Caco-2 (cell line): ENCODE measurements at regions not wholly inside any gene's neighbourhood (a gene's known extent, or its start where the extent isn't known, plus 50 kb on each side); places are given as distances from the start of the nearest gene placed in this dataset.
"Not testable (repeated sequence)": the region's sequence is repeated elsewhere in the genome, so short reads cannot be mapped to it uniquely, and the experiment has no call there.

Source experiments
- BruUV-seq: library from RNA; stranded (reverse); fragments of 400-500 nt; replicated peaks from 2 replicates; lab custom pipeline; 2021; lab: Mats Ljungman, UMichigan
- CTCF ChIA-PET: fragments of 300-600 bp; sonication (Branson Sonifier 250); formaldehyde crosslinking; loops from one replicate; lab custom pipeline; 2022; ENCODE audit warnings: antibody characterized with exemption; lab: Charles Lee
- POLR2A ChIA-PET: fragments of 300-600 bp; sonication (Branson Sonifier 250); formaldehyde crosslinking; loops from one replicate; lab custom pipeline; 2022; ENCODE audit warnings: antibody characterized with exemption; lab: Charles Lee
- DNase-seq, 2 experiments: peaks; one replicate each; pipeline versions ENCODE4 v3.0.0 to v3.0.0-alpha.2; 2020 to 2022
- H3K27me3 ChIP-seq: replicated peaks from 2 replicates; pipeline ENCODE4 v1.6.0; 2011; ENCODE audit warnings: low read length; ENCODE audit not compliant: control insufficient read depth, insufficient read depth
- H3K36me3 ChIP-seq: 2 replicates; pipeline ENCODE4 v1.5.1; 2011; ENCODE audit warnings: low read length; ENCODE audit not compliant: control insufficient read depth, insufficient read depth
- H3K4me1 ChIP-seq: fragments of 250-450 bp; sonication (Bioruptor Pico); 2 replicates; pipeline ENCODE4 v1.5.1; 2020; ENCODE audit warnings: mild to moderate bottlenecking
- H3K4me3 ChIP-seq: 2 replicates; pipeline ENCODE4 v1.5.1; 2011; ENCODE audit warnings: low read depth, mild to moderate bottlenecking, control low read depth, low read length
- H3K9me3 ChIP-seq: fragments of 250-450 bp; sonication (Bioruptor Pico); 2 replicates; pipeline ENCODE4 v1.5.1; 2020; ENCODE audit warnings: mild to moderate bottlenecking, moderate library complexity
- H3K27ac Mint-ChIP-seq: one replicate; pipeline ENCODE4 v1.8.0; 2022; ENCODE audit warnings: mixed read lengths; ENCODE audit not compliant: unreplicated experiment
- H3K27me3 Mint-ChIP-seq: one replicate; pipeline ENCODE4 v1.8.0; 2022; ENCODE audit warnings: mixed read lengths; ENCODE audit not compliant: insufficient read depth, unreplicated experiment
- H3K36me3 Mint-ChIP-seq: one replicate; pipeline ENCODE4 v1.8.0; 2022; ENCODE audit warnings: mild to moderate bottlenecking, mixed read lengths; ENCODE audit not compliant: insufficient read depth, unreplicated experiment
- H3K4me1 Mint-ChIP-seq: one replicate; pipeline ENCODE4 v1.8.0; 2022; ENCODE audit warnings: low read depth, mixed read lengths; ENCODE audit not compliant: unreplicated experiment
- H3K4me3 Mint-ChIP-seq: one replicate; pipeline ENCODE4 v1.8.0; 2022; ENCODE audit warnings: mild to moderate bottlenecking, moderate library complexity, mixed read lengths; ENCODE audit not compliant: unreplicated experiment
- H3K9me3 Mint-ChIP-seq: one replicate; pipeline ENCODE4 v1.8.0; 2022; ENCODE audit warnings: mixed read lengths; ENCODE audit not compliant: unreplicated experiment
- intact Hi-C: fragments of 100-400 bp; cut with micrococcal nuclease; formaldehyde crosslinking; loops from one replicate; pipeline ENCODE4 v1.10.0; 2022; ENCODE audit not compliant: unreplicated experiment
- TF ChIP-seq, protein P1 (sequence below), 2 experiments: fragments of 200-600 bp in 1 of 2; IDR thresholded peaks; 1 replicate in 1 of 2; 2 replicates in 1 of 2; pipeline versions ENCODE4 v1.5.1 to v1.8.0; 2011 to 2022; ENCODE audit warnings: antibody characterized with exemption in 1 of 2, control low read depth in 1 of 2, inconsistent platforms in 1 of 2, low read depth in 1 of 2, low read length in 1 of 2, mild to moderate bottlenecking in 1 of 2, moderate library complexity in 1 of 2; ENCODE audit not compliant: insufficient read depth in 1 of 2, severe bottlenecking in 1 of 2, unreplicated experiment in 1 of 2

- Histone ChIP-seq H3K4me1 (no peaks in the 10 kb centered on the region), H3K4me3 (no peak overlapping the region), H3K27me3 (no peaks in the 10 kb centered on the region), H3K36me3 (no peaks in the 10 kb centered on the region), H3K9me3 (no peaks in the 10 kb centered on the region)
- Mint-ChIP-seq H3K36me3 (no peaks in the 10 kb centered on the region), H3K27ac (no peak overlapping the region), H3K27me3 (peaks cover 5% of the 10 kb centered on the region), H3K4me1 (no peaks in the 10 kb centered on the region), H3K4me3 (no peak overlapping the region), H3K9me3 (no peaks in the 10 kb centered on the region)
- BruUV-seq, result no TSS peak
- TF ChIP-seq, protein P1, sequence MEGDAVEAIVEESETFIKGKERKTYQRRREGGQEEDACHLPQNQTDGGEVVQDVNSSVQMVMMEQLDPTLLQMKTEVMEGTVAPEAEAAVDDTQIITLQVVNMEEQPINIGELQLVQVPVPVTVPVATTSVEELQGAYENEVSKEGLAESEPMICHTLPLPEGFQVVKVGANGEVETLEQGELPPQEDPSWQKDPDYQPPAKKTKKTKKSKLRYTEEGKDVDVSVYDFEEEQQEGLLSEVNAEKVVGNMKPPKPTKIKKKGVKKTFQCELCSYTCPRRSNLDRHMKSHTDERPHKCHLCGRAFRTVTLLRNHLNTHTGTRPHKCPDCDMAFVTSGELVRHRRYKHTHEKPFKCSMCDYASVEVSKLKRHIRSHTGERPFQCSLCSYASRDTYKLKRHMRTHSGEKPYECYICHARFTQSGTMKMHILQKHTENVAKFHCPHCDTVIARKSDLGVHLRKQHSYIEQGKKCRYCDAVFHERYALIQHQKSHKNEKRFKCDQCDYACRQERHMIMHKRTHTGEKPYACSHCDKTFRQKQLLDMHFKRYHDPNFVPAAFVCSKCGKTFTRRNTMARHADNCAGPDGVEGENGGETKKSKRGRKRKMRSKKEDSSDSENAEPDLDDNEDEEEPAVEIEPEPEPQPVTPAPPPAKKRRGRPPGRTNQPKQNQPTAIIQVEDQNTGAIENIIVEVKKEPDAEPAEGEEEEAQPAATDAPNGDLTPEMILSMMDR (IDR thresholded peaks at IDR 0.05; ENCODE audit: insufficient read depth in 1 of 2, low read depth in 1 of 2, low read length in 1 of 2, severe bottlenecking in 1 of 2, unreplicated experiment in 1 of 2), result no peak
- ChIA-PET POLR2A (no interaction called here), CTCF (no interaction called here)
- intact Hi-C loops, result no loop called here
- no peak for DNase-seq
These were observed 103.3 kb upstream of the DPH5 start for GRCh38 chr1:101128846-101129245.

DNA sequence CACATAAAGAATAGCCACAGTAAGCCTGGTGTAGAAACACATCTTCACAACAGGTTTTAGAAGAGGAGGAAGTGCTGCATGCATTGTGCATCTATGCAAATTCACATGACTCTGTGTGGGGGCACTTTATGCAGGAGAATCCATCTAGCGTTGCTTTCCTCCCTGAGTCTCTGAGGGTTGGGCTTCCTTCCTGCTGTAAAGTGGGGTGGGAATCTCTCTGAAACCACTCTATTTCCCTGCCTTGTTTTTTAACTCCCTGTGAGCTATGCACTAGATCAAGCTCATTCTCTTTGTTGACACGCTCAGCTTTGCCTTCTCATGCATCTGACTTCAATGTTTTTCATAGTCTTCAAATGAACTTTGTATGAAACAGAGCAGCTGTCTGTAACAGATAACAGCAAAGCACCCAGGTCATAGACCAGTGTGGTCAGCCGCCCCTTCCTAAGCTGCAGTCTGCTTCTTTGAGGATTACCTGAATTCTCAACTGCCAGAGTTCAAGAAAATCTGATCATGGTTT is 102.7 kb upstream of the DPH5 start:
- Histone ChIP-seq H3K4me3 (no peak overlapping the region), H3K9me3 (no peaks in the 10 kb centered on the region), H3K36me3 (no peaks in the 10 kb centered on the region), H3K27me3 (no peaks in the 10 kb centered on the region), H3K4me1 (no peaks in the 10 kb centered on the region)
- TF ChIP-seq, protein P1 (IDR thresholded peaks at IDR 0.05; ENCODE audit: insufficient read depth in 1 of 2, low read depth in 1 of 2, low read length in 1 of 2, severe bottlenecking in 1 of 2, unreplicated experiment in 1 of 2), result no peak
- no peaks in the 10 kb centered on the region for H3K4me1 Mint-ChIP-seq
- ChIA-PET CTCF (no interaction called here), POLR2A (no interaction called here)
- peaks cover 5% of the 10 kb centered on the region for H3K27me3 Mint-ChIP-seq
- no TSS peak for BruUV-seq
- H3K4me3 Mint-ChIP-seq, result no peak overlapping the region
- H3K9me3 Mint-ChIP-seq, result no peaks in the 10 kb centered on the region
- intact Hi-C loops, result no loop called here
- no peak for DNase-seq
- H3K36me3 Mint-ChIP-seq, result no peaks in the 10 kb centered on the region
- H3K27ac Mint-ChIP-seq, result no peak overlapping the region

GRCh38 chr1:101124405-101124804 is 98.8 kb upstream of the DPH5 start:
- ChIA-PET CTCF (no interaction called here), POLR2A (no interaction called here)
- H3K9me3 Mint-ChIP-seq, result no peaks in the 10 kb centered on the region
- intact Hi-C loops, result no loop called here
- no peak for DNase-seq
- peaks cover 7% of the 10 kb centered on the region for H3K27me3 Mint-ChIP-seq
- H3K4me1 Mint-ChIP-seq, result no peaks in the 10 kb centered on the region
- Histone ChIP-seq H3K4me1 (no peaks in the 10 kb centered on the region), H3K27me3 (no peaks in the 10 kb centered on the region), H3K4me3 (no peak overlapping the region), H3K9me3 (no peaks in the 10 kb centered on the region), H3K36me3 (no peaks in the 10 kb centered on the region)
- TF ChIP-seq, protein P1 (IDR thresholded peaks at IDR 0.05; ENCODE audit: insufficient read depth in 1 of 2, low read depth in 1 of 2, low read length in 1 of 2, severe bottlenecking in 1 of 2, unreplicated experiment in 1 of 2), result no peak
- BruUV-seq, result no TSS peak
- no peaks in the 10 kb centered on the region for H3K36me3 Mint-ChIP-seq
- no peak overlapping the region for H3K4me3 Mint-ChIP-seq
- no peak overlapping the region for H3K27ac Mint-ChIP-seq

DNA sequence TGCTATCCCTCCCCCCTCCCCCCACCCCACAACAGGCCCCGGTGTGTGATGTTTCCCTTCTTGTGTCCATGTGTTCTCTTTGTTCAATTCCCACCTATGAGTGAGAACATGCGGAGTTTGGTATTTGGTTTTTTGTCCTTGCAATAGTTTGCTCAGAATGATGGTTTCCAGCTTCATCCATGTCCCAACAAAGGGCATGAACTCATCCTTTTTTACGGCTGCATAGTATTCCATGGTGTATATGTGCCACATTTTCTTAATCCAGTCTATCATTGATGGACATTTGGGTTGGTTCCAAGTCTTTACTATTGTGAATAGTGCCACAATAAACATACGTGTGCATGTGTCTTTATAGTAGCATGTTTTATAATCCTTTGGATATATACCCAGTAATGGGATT is 98.3 kb upstream of the DPH5 start:
- H3K4me3 Mint-ChIP-seq, H3K4me3 ChIP-seq, POLR2A ChIA-PET, H3K9me3 Mint-ChIP-seq, BruUV-seq, H3K4me1 ChIP-seq, H3K27me3 Mint-ChIP-seq, H3K36me3 Mint-ChIP-seq, H3K4me1 Mint-ChIP-seq, intact Hi-C loops, CTCF ChIA-PET, H3K36me3 ChIP-seq, H3K9me3 ChIP-seq, H3K27ac Mint-ChIP-seq, H3K27me3 ChIP-seq, DNase-seq: not testable (repeated sequence)
